GM21515 (cell line): ENCODE measurements at regions not wholly inside any gene's neighbourhood (a gene's known extent, or its start where the extent isn't known, plus 50 kb on each side); places are given as distances from the start of the nearest gene placed in this dataset.
"Not testable (repeated sequence)": the region's sequence is repeated elsewhere in the genome, so short reads cannot be mapped to it uniquely, and the experiment has no call there.

Source experiments
- ATAC-seq: cut with Tn5 transposase; IDR thresholded peaks from one replicate; pipeline ENCODE4 v1.9.1; 2021; ENCODE audit not compliant: unreplicated experiment

- ATAC-seq: no peak
Measured at GRCh38 chr5:86671536-86671935, 53.8 kb downstream of the COX7C start.

GRCh38 chr5:86674069-86674468 is 56.3 kb downstream of the COX7C start:
- no peak for ATAC-seq

GRCh38 chr5:86675311-86675710 is 57.6 kb downstream of the COX7C start:
- ATAC-seq: no peak

- peak; percentile 84 for ATAC-seq
Measured at GRCh38 chr5:86679529-86679928, 61.8 kb downstream of the COX7C start.

GRCh38 chr5:86679949-86680348 is 62.2 kb downstream of the COX7C start:
- no peak for ATAC-seq

- ATAC-seq: no peak
Measured at GRCh38 chr5:86684222-86684621, 66.5 kb downstream of the COX7C start.

GRCh38 chr5:86686046-86686445 is 68.3 kb downstream of the COX7C start:
- no peak for ATAC-seq

GRCh38 chr5:86688406-86688805 is 70.7 kb downstream of the COX7C start:
- ATAC-seq: no peak

GRCh38 chr5:86689103-86689729 is 71.5 kb downstream of the COX7C start:
- ATAC-seq: no peak

- no peak for ATAC-seq
Measured at GRCh38 chr5:86709157-86709881, 91.6 kb downstream of the COX7C start.

GRCh38 chr5:86716121-86716520 is 98.4 kb downstream of the COX7C start:
- no peak for ATAC-seq

- ATAC-seq: not testable (repeated sequence)
Measured at GRCh38 chr5:86731319-86732117, 113.8 kb downstream of the COX7C start.

GRCh38 chr5:86735370-86735769 is 117.6 kb downstream of the COX7C start:
- ATAC-seq: no peak

- no peak for ATAC-seq
Measured at GRCh38 chr5:86737579-86737978, 119.8 kb downstream of the COX7C start.

- no peak for ATAC-seq
Measured at GRCh38 chr5:86748538-86749105, 130.9 kb downstream of the COX7C start.

- no peak for ATAC-seq
Measured at GRCh38 chr5:86749841-86750240, 132.1 kb downstream of the COX7C start.

- ATAC-seq: no peak
Measured at GRCh38 chr5:86756839-86757238, 139.1 kb downstream of the COX7C start.

GRCh38 chr5:86757824-86758223 is 140.1 kb downstream of the COX7C start:
- ATAC-seq: no peak

- no peak for ATAC-seq
Measured at GRCh38 chr5:86760661-86761060, 142.9 kb downstream of the COX7C start.

- ATAC-seq: no peak
Measured at GRCh38 chr5:86763929-86764328, 146.2 kb downstream of the COX7C start.

- no peak for ATAC-seq
Measured at GRCh38 chr5:86765778-86766502, 148.2 kb downstream of the COX7C start.
